ENCODE measurements at regions not wholly inside any gene's neighbourhood (a gene's known extent, or its start where the extent isn't known, plus 50 kb on each side); places are given as distances from the start of the nearest gene placed in this dataset.

DNA sequence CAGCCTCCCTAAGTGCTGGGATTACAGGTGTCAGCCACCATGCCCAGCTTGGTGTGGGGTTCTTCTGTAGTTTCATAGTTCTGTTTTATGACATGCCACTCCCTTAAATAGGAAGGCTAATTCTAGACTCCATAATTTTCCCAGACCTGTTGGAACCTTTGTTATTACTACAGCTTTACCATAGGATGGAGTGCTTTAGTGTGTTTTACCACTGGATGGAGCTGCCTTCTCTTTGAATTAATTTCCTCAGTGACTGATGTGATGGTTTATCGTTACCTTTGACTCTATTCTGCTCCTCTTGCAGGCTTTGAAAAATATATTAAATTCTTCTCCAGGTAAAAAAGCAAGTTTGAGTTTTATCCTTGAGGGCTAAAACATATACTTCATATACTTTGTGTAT, 84.6 kb upstream of the NEK7 start (continued):
- TF ChIP-seq, protein P1, sequence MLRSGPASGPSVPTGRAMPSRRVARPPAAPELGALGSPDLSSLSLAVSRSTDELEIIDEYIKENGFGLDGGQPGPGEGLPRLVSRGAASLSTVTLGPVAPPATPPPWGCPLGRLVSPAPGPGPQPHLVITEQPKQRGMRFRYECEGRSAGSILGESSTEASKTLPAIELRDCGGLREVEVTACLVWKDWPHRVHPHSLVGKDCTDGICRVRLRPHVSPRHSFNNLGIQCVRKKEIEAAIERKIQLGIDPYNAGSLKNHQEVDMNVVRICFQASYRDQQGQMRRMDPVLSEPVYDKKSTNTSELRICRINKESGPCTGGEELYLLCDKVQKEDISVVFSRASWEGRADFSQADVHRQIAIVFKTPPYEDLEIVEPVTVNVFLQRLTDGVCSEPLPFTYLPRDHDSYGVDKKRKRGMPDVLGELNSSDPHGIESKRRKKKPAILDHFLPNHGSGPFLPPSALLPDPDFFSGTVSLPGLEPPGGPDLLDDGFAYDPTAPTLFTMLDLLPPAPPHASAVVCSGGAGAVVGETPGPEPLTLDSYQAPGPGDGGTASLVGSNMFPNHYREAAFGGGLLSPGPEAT (IDR thresholded peaks at IDR 0.05; ENCODE audit: low read depth) = no peak
- TF ChIP-seq MXI1 (IDR thresholded peaks at IDR 0.05; ENCODE audit: low read depth, low read length) (no peak), TBL1XR1 (IDR thresholded peaks at IDR 0.05; ENCODE audit: low read depth, low read length) (no peak)

DNA sequence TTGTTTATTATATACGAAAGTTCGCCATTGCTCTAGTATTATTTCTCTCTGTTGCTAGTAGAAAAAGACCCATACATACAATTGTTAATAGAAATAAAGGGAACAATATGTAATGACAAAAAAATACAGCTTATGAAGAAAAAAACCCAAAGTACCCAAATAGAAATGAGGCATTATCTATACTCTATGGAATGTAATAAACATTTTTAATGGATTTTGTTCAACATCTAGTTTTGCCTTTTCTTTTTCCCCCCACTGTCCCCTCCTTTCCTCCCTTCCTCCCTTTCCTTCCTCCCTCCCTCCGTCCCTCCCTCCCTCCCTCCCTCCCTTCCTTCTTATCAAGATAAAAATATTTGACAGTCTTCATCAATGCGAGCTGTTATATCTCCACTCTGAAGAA, 81.5 kb upstream of the NEK7 start:
- WGBS (ENCODE audit: insufficient coverage, insufficient replicate concordance, low lambda C conversion rate, missing lambda C conversion rate) = 80% methylated on average over 3 of the region's 4 CpGs
- intact Hi-C loops (cut with micrococcal nuclease; ENCODE audit: unreplicated experiment) (no loop called here), in situ Hi-C loops (cut with MboI) (no loop called here)
- RAD21 ChIA-PET (ENCODE audit: unreplicated experiment) = interaction anchor here (1.0 to 1.1 kb wide), 2 partner anchors 9 to 11 kb away, joined by 3 to 5 read pairs; no protein-coding TSS in a partner anchor
- H3K9me3 ChIP-seq (replicated peaks; ENCODE audit: control insufficient read depth, insufficient read depth, low read length) = no peaks in the 10 kb centered on the region
- no peaks in the 10 kb centered on the region for H4K20me1 ChIP-seq (ENCODE audit: control insufficient read depth, insufficient read depth)
- SMC1A ChIA-PET (ENCODE audit: uncharacterized antibody, unreplicated experiment) = interaction anchor here (1.0 kb wide), 1 partner anchor 289 kb away, joined by 3 read pairs; no protein-coding TSS in a partner anchor
- POLR2A ChIA-PET = no interaction called here
- BruUV-seq (replicated peaks) = no TSS peak
- H3K27me3 ChIP-seq (replicated peaks in 1 of 2; ENCODE audit: control insufficient read depth in 2 of 2, insufficient read depth in 2 of 2, low read length in 1 of 2) = no peaks in the 10 kb centered on the region
- DNase-seq (ENCODE audit: low read depth, low spot score) (no peak), ATAC-seq (no peak), FAIRE-seq (no peak)
- H3K9ac ChIP-seq (ENCODE audit: control insufficient read depth, insufficient read depth, low read length) = no peak overlapping the region
- no peak overlapping the region for H3K27ac ChIP-seq (ENCODE audit: control insufficient read depth, insufficient read depth)
- no peaks in the 10 kb centered on the region for H3K79me2 ChIP-seq (ENCODE audit: control insufficient read depth, insufficient read depth, low read length)
- H3K4me3 ChIP-seq = no peak overlapping the region
- H3K4me1 ChIP-seq (ENCODE audit: control insufficient read depth, insufficient read depth, low read length) = no peaks in the 10 kb centered on the region
- CTCF ChIA-PET = interaction anchor here (1.1 kb wide), 1 partner anchor 11 kb away, joined by 3 read pairs; no protein-coding TSS in a partner anchor
- H3K4me2 ChIP-seq (ENCODE audit: control insufficient read depth, insufficient read depth) = no peak overlapping the region
- no peak overlapping the region for H2AFZ ChIP-seq (ENCODE audit: control insufficient read depth, low read depth, low read length)
- no peaks in the 10 kb centered on the region for H3K36me3 ChIP-seq (ENCODE audit: control insufficient read depth in 2 of 2, insufficient read depth in 2 of 2, low read length in 1 of 2)
- TF ChIP-seq ETV6 (conservative IDR thresholded peaks at IDR 0.05 in 1 of 2, IDR thresholded peaks at IDR 0.05 in 1 of 2; ENCODE audit: borderline replicate concordance in 1 of 2, low read depth in 1 of 2) (no peak), RCOR1 (conservative IDR thresholded peaks at IDR 0.05; ENCODE audit: low read depth, low read length) (no peak), ZNF384 (IDR thresholded peaks at IDR 0.05; ENCODE audit: borderline replicate concordance, low read depth, low read length) (no peak), PKNOX1 (IDR thresholded peaks at IDR 0.05) (no peak), HDAC2 (IDR thresholded peaks at IDR 0.05) (no peak), ZBTB33 (IDR thresholded peaks at IDR 0.05) (no peak), MYB (IDR thresholded peaks at IDR 0.05; ENCODE audit: borderline replicate concordance, low read depth, low read length) (no peak), BHLHE40 (IDR thresholded peaks at IDR 0.05; ENCODE audit: borderline replicate concordance in 1 of 2, low read depth in 2 of 2, low read length in 1 of 2) (no peak), FOXM1 (IDR thresholded peaks at IDR 0.05; ENCODE audit: low read depth, low read length) (no peak), KDM1A (IDR thresholded peaks at IDR 0.05; ENCODE audit: borderline replicate concordance) (no peak), ZNF207 (IDR thresholded peaks at IDR 0.05; ENCODE audit: borderline replicate concordance) (no peak)
- TF ChIP-seq, protein P2, sequence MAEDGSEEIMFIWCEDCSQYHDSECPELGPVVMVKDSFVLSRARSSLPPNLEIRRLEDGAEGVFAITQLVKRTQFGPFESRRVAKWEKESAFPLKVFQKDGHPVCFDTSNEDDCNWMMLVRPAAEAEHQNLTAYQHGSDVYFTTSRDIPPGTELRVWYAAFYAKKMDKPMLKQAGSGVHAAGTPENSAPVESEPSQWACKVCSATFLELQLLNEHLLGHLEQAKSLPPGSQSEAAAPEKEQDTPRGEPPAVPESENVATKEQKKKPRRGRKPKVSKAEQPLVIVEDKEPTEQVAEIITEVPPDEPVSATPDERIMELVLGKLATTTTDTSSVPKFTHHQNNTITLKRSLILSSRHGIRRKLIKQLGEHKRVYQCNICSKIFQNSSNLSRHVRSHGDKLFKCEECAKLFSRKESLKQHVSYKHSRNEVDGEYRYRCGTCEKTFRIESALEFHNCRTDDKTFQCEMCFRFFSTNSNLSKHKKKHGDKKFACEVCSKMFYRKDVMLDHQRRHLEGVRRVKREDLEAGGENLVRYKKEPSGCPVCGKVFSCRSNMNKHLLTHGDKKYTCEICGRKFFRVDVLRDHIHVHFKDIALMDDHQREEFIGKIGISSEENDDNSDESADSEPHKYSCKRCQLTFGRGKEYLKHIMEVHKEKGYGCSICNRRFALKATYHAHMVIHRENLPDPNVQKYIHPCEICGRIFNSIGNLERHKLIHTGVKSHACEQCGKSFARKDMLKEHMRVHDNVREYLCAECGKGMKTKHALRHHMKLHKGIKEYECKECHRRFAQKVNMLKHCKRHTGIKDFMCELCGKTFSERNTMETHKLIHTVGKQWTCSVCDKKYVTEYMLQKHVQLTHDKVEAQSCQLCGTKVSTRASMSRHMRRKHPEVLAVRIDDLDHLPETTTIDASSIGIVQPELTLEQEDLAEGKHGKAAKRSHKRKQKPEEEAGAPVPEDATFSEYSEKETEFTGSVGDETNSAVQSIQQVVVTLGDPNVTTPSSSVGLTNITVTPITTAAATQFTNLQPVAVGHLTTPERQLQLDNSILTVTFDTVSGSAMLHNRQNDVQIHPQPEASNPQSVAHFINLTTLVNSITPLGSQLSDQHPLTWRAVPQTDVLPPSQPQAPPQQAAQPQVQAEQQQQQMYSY (CRISPR knock-in tag; IDR thresholded peaks at IDR 0.05) = no peak
